ENCODE measurements at regions not wholly inside any gene's neighbourhood (a gene's known extent, or its start where the extent isn't known, plus 50 kb on each side); places are given as distances from the start of the nearest gene placed in this dataset.

DNA sequence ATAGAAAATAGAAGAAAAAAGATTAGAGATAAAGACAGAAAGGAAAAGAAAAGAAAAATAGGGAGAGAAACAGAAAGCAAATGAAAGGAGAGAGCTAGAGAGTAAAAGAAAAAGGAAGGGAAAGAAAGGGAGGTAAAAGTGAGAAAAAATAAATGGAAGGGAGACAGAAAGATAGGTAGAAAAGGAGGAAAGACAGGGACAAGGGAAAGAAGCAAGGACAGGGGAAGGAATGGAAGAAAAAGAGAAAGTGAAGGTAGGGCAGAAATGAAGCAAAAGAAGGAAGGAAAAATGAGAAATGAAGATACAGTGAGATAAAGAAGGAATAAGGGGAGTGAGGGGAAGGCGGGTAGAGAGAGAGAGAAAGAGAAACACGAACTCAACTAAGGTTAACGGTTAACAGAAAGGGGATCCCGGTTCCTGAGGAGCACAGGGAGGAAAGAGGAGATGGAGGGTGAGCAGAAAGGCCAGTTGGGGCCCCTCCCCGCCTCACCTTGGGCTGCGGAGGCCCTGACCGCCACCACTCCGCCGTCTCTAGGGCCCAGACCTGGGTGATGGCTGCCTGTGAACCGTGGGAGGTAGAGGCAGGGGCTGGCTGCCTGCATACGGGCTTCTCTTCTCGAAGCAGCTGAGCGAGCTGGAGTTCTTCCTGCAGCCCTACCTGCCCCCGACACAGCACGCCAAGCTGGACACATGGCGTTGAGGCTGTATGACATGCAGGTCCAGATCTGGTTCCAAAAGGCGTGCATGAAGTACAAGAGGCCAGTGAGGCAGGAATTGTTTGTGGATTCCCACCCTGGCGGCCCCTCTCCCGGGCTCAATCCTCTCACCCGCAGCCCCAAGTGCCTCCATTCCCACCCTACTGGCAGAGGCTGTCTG is 59.5 kb downstream of the SMUG1 start:
- H3K4me3 Mint-ChIP-seq = no peak overlapping the region
- no peaks in the 10 kb centered on the region for H3K9me3 Mint-ChIP-seq
- H3K27ac Mint-ChIP-seq = no peak overlapping the region
- DNase-seq (ENCODE audit: low spot score) = no peak
- H3K36me3 Mint-ChIP-seq (ENCODE audit: low read depth) = no peaks in the 10 kb centered on the region
- H3K27me3 Mint-ChIP-seq (ENCODE audit: low read depth) = peaks cover 80% of the 10 kb centered on the region
- peaks cover 7% of the 10 kb centered on the region for H3K4me1 Mint-ChIP-seq (ENCODE audit: low read depth)

All from T-helper 2 cell treated with Interferon-gamma antibody and Interleukin-4, amounts not matched to agents 5 μg/mL and 100 μg/mL, for 36 hours (primary cell).